H1 (cell line): ENCODE measurements at regions not wholly inside any gene's neighbourhood (a gene's known extent, or its start where the extent isn't known, plus 50 kb on each side); places are given as distances from the start of the nearest gene placed in this dataset.

ENCODE experiments used
- CTCF ChIA-PET: fragments of 300-600 bp; sonication (Branson Sonifier 250); formaldehyde crosslinking; loops from one replicate; lab custom pipeline; 2021; ENCODE audit not compliant: partially characterized antibody; lab: Charles Lee
- POLR2A ChIA-PET: fragments of 300-600 bp; sonication (Branson Sonifier 250); formaldehyde crosslinking; loops from one replicate; lab custom pipeline; 2021; ENCODE audit warnings: inconsistent platforms; ENCODE audit not compliant: partially characterized antibody; lab: Charles Lee
- DNase-seq, 2 experiments: peaks; one replicate each; pipeline versions ENCODE4 v3.0.0 to v3.0.0-alpha.2; 2010 to 2022; ENCODE audit warnings: low spot score in 2 of 2, low read depth in 1 of 2, mixed read lengths in 1 of 2
- FAIRE-seq: peaks from 2 replicates; lab custom pipeline; 2011; peaks lifted over from hg19 to GRCh38; lab: Jason Lieb, UNC
- H2AFZ ChIP-seq: 2 replicates; pipeline ENCODE4 v1.8.1; 2012; ENCODE audit warnings: low read length, inconsistent platforms
- H2AK5ac ChIP-seq: 2 replicates; pipeline ENCODE4 v1.6.1; 2013; ENCODE audit warnings: low read depth, low read length
- H2BK120ac ChIP-seq: replicated peaks from 2 replicates; pipeline ENCODE3; 2013; ENCODE audit warnings: low read depth, low read length, inconsistent platforms
- H2BK12ac ChIP-seq: 2 replicates; pipeline ENCODE4 v1.6.1; 2013; ENCODE audit warnings: low read depth, low read length
- H2BK15ac ChIP-seq: 2 replicates; pipeline ENCODE4 v1.6.1; 2013; ENCODE audit warnings: low read length
- H2BK20ac ChIP-seq: 2 replicates; pipeline ENCODE4 v1.6.1; 2013; ENCODE audit warnings: low read length
- H2BK5ac ChIP-seq: 2 replicates; pipeline ENCODE4 v1.6.1; 2013; ENCODE audit warnings: low read depth, low read length
- H3K14ac ChIP-seq: 2 replicates; pipeline ENCODE4 v1.6.1; 2013; ENCODE audit warnings: inconsistent platforms; ENCODE audit not compliant: insufficient read length
- H3K18ac ChIP-seq: 2 replicates; pipeline ENCODE4 v1.6.1; 2013; ENCODE audit warnings: low read length; ENCODE audit errors: extremely low read depth
- H3K23ac ChIP-seq: 2 replicates; pipeline ENCODE4 v1.6.1; 2013; ENCODE audit warnings: inconsistent platforms; ENCODE audit not compliant: insufficient read length
- H3K23me2 ChIP-seq: 2 replicates; pipeline ENCODE4 v1.6.1; 2013; ENCODE audit warnings: low read depth, low read length
- H3K27ac ChIP-seq: 2 replicates; pipeline ENCODE4 v1.6.1; 2011; ENCODE audit warnings: low read depth, low read length, inconsistent platforms
- H3K27me3 ChIP-seq, 4 experiments: replicated peaks in 1 of 4; 1 replicate in 1 of 4; 2 replicates in 3 of 4; pipeline versions ENCODE4 v1.6.1 to v1.8.1; 2011 to 2013; ENCODE audit warnings: low read length in 3 of 4, mild to moderate bottlenecking in 3 of 4, inconsistent platforms in 2 of 4, mixed read lengths in 2 of 4, moderate library complexity in 1 of 4; ENCODE audit not compliant: control insufficient read depth in 3 of 4, insufficient read depth in 3 of 4; ENCODE audit errors: extremely low read depth in 1 of 4
- H3K36me3 ChIP-seq, 4 experiments: 2 replicates each; pipeline versions ENCODE4 v1.6.1 to v1.8.1; 2011 to 2013; ENCODE audit warnings: mild to moderate bottlenecking in 4 of 4, low read length in 3 of 4, moderate library complexity in 2 of 4, control low read depth in 1 of 4, inconsistent platforms in 1 of 4; ENCODE audit not compliant: insufficient read depth in 4 of 4, control insufficient read depth in 2 of 4
- H3K4ac ChIP-seq: replicated peaks from 2 replicates; pipeline ENCODE3; 2013; ENCODE audit warnings: low read length, low read depth, mixed read lengths, inconsistent platforms; ENCODE audit not compliant: insufficient read length
- H3K4me1 ChIP-seq, 4 experiments: replicated peaks in 1 of 4; 1 replicate in 1 of 4; 2 replicates in 3 of 4; pipeline versions ENCODE4 v1.6.1 to v1.8.1; 2011 to 2013; ENCODE audit warnings: low read length in 3 of 4, inconsistent platforms in 2 of 4, mixed read lengths in 1 of 4; ENCODE audit not compliant: insufficient read depth in 4 of 4, control insufficient read depth in 3 of 4
- H3K4me2 ChIP-seq, 2 experiments: 2 replicates each; pipeline versions ENCODE4 v1.6.1 to v1.8.1; 2011 to 2013; ENCODE audit warnings: low read depth in 2 of 2, low read length in 2 of 2, control low read depth in 1 of 2, inconsistent platforms in 1 of 2, mild to moderate bottlenecking in 1 of 2; ENCODE audit not compliant: insufficient read depth in 1 of 2
- H3K4me3 ChIP-seq, 4 experiments: fragments of 200-600, 300-600 bp in 1 of 4; sonication (generic), shearing (Covaris generic), sonication (Bioruptor Twin) in 1 of 4; 2 replicates each; pipeline versions ENCODE4 v1.5.1 to v1.8.1; 2011 to 2016; ENCODE audit warnings: low read length in 4 of 4, low read depth in 3 of 4, control low read depth in 2 of 4, inconsistent platforms in 2 of 4, mild to moderate bottlenecking in 2 of 4, mixed read lengths in 1 of 4, moderate library complexity in 1 of 4; ENCODE audit not compliant: insufficient read depth in 2 of 4; ENCODE audit errors: extremely low read depth in 1 of 4
- H3K56ac ChIP-seq: replicated peaks from 2 replicates; pipeline ENCODE3; 2013; ENCODE audit warnings: low read depth, mild to moderate bottlenecking, mixed read lengths, low read length, inconsistent platforms; ENCODE audit not compliant: insufficient read length
- H3K79me1 ChIP-seq: 2 replicates; pipeline ENCODE4 v1.6.1; 2013; ENCODE audit warnings: low read depth, low read length, control low read depth
- H3K79me2 ChIP-seq, 2 experiments: 2 replicates each; pipeline versions ENCODE4 v1.6.1 to v1.8.1; 2012 to 2013; ENCODE audit warnings: low read length in 2 of 2, mild to moderate bottlenecking in 2 of 2, inconsistent platforms in 1 of 2; ENCODE audit not compliant: insufficient read depth in 2 of 2, control insufficient read depth in 1 of 2
- H3K9ac ChIP-seq, 4 experiments: replicated peaks in 1 of 4; 1 replicate in 1 of 4; 2 replicates in 3 of 4; pipeline versions ENCODE4 v1.6.1 to v1.8.1; 2011 to 2013; ENCODE audit warnings: low read depth in 3 of 4, low read length in 3 of 4, control low read depth in 2 of 4, mild to moderate bottlenecking in 2 of 4, moderate library complexity in 2 of 4, inconsistent platforms in 1 of 4; ENCODE audit errors: extremely low read depth in 1 of 4
- H3K9me3 ChIP-seq, 2 experiments: 2 replicates each; pipeline versions ENCODE4 v1.6.1 to v1.8.1; 2012 to 2013; ENCODE audit warnings: mild to moderate bottlenecking in 2 of 2, moderate library complexity in 2 of 2, control low read depth in 1 of 2, inconsistent platforms in 1 of 2, low read depth in 1 of 2, low read length in 1 of 2, mixed read lengths in 1 of 2; ENCODE audit not compliant: insufficient read depth in 2 of 2
- H4K20me1 ChIP-seq, 2 experiments: replicated peaks in 1 of 2; 2 replicates each; pipeline versions ENCODE3 to v1.8.1; 2011 to 2013; ENCODE audit warnings: inconsistent platforms in 2 of 2, low read length in 2 of 2, mild to moderate bottlenecking in 1 of 2; ENCODE audit not compliant: insufficient read depth in 2 of 2, control insufficient read depth in 1 of 2
- H4K5ac ChIP-seq: 2 replicates; pipeline ENCODE4 v1.6.1; 2013; ENCODE audit warnings: low read length, low read depth, mixed read lengths, inconsistent platforms; ENCODE audit not compliant: insufficient read length
- H4K8ac ChIP-seq: 2 replicates; pipeline ENCODE4 v1.8.0; 2013; ENCODE audit warnings: mild to moderate bottlenecking, moderate library complexity, low read length, inconsistent platforms; ENCODE audit not compliant: insufficient read depth; ENCODE audit errors: extremely low read depth
- H4K91ac ChIP-seq: replicated peaks from 2 replicates; pipeline ENCODE3; 2013; ENCODE audit warnings: low read length, mixed read lengths, inconsistent platforms; ENCODE audit not compliant: insufficient read length
- WGBS, 2 experiments: shearing (Covaris generic) in 1 of 2; methylation state at CpG; one replicate each; pipeline versions ENCODE4 v1.1.6 to v1.1.7; 2013 to 2015; ENCODE audit warnings: low lambda C conversion rate in 2 of 2, mixed read lengths in 2 of 2, inconsistent platforms in 1 of 2, low coverage in 1 of 2, missing lambda C conversion rate in 1 of 2; ENCODE audit not compliant: insufficient replicate concordance in 2 of 2, insufficient coverage in 1 of 2, insufficient read length in 1 of 2; ENCODE audit errors: extremely low coverage in 1 of 2, missing lambda C conversion rate in 1 of 2; 5-methylcytosine and 5-hydroxymethylcytosine counted together

DNA sequence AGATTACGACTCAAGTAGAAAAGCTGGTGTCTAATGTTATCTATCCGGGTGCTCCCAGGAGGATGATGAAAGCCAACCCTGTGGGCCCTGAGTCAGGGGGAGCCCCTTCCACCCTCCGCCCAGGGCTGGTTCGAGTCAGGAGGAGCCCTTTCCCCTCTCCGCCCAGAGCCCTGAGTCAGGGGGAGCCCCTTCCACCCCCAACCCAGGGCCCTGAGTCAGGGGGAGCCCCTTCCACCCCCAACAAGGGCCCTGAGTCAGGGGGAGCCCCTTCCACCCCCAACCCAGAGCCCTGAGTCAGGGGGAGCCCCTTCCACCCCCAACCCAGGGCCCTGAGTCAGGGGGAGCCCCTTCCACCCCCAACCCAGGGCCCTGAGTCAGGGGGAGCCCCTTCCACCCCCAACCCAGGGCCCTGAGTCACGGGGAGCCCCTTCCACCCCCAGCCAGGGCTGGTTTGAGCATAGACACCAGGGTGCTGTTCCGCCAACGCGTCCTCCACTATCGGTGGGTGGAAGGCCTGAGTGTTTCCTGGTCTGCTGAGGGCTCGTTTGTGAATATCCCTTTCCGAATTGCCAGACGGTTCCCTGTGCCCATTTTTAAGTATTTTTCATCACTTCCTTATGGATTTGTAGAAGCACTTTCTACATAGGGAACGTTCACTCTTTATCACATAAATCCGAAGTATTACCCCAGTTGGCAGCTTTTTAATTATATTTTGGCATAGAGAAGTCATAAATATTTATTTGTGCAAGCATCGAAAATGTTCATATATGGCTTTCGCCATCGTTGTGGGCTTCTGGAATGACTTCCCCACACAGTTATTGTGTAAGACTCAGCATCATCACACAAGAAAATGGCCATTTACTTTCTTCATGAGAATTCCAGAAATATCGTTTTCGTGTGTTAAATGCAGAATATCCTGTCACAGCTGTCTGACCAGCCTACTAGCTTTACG is 380.6 kb downstream of the BRD1 start:
- H4K5ac ChIP-seq = no peak overlapping the region
- FAIRE-seq (no peak), DNase-seq (no peak)
- no peaks in the 10 kb centered on the region for H3K79me2 ChIP-seq
- no peak overlapping the region for H4K8ac ChIP-seq
- no peak overlapping the region for H3K4me2 ChIP-seq
- no peak overlapping the region for H2AFZ ChIP-seq
- H3K14ac ChIP-seq = no peak overlapping the region
- no peak overlapping the region for H4K91ac ChIP-seq
- no peak overlapping the region for H2BK20ac ChIP-seq
- peaks cover 2 to 19% (median 12%) of the 10 kb centered on the region in 4 experiments; a peak in 5 of 7 replicates for H3K27me3 ChIP-seq
- no peaks in the 10 kb centered on the region; a peak in 1 of 4 replicates for H3K9me3 ChIP-seq
- H3K23ac ChIP-seq = no peak overlapping the region
- no peak overlapping the region for H2BK12ac ChIP-seq
- H3K4me3 ChIP-seq = no peak overlapping the region
- ChIA-PET CTCF (no interaction called here), POLR2A (no interaction called here)
- H3K18ac ChIP-seq = no peak overlapping the region
- H3K4me1 ChIP-seq = peaks cover 0 to 18% (median 12%) of the 10 kb centered on the region in 4 experiments; a peak in 6 of 7 replicates
- H2BK5ac ChIP-seq = no peak overlapping the region
- 92% methylated on average over 16 of the region's 21 CpGs; no CpG with 5 or more reads in 1 of the 2 experiments for WGBS, 2 experiments
- H3K79me1 ChIP-seq = no peaks in the 10 kb centered on the region; the same call in 1 of the 2 replicates
- no peaks in the 10 kb centered on the region for H3K36me3 ChIP-seq
- H4K20me1 ChIP-seq = peaks cover 0 to 5% of the 10 kb centered on the region in 2 experiments
- H2BK15ac ChIP-seq = no peak overlapping the region
- H3K23me2 ChIP-seq = peaks cover 5% of the 10 kb centered on the region
- no peak overlapping the region for H3K4ac ChIP-seq
- no peak overlapping the region for H3K9ac ChIP-seq
- H2AK5ac ChIP-seq = no peak overlapping the region
- H3K56ac ChIP-seq = no peak overlapping the region
- H3K27ac ChIP-seq = no peak overlapping the region
- no peak overlapping the region for H2BK120ac ChIP-seq
